HG03159 (cell line): ENCODE measurements at regions not wholly inside any gene's neighbourhood (a gene's known extent, or its start where the extent isn't known, plus 50 kb on each side); places are given as distances from the start of the nearest gene placed in this dataset.

Experiments
- ATAC-seq: cut with Tn5 transposase; IDR thresholded peaks from one replicate; pipeline ENCODE4 v1.9.1; 2021; ENCODE audit warnings: mild to moderate bottlenecking, moderate library complexity; ENCODE audit not compliant: unreplicated experiment

GRCh38 chr3:150077107-150077506 lies 106.4 kb upstream of the PFN2 start:
- ATAC-seq, result no peak

- no peak for ATAC-seq
Observed at GRCh38 chr3:150076443-150076842, 105.7 kb upstream of the PFN2 start.

GRCh38 chr3:150075417-150075865 lies 104.7 kb upstream of the PFN2 start:
- ATAC-seq, result no peak

- ATAC-seq, result peak; percentile 42
Observed at GRCh38 chr3:150074697-150075416, 104.2 kb upstream of the PFN2 start.

- ATAC-seq, result peak; percentile 66
Observed at GRCh38 chr3:150074277-150074676, 103.6 kb upstream of the PFN2 start.

GRCh38 chr3:150073513-150073912 lies 102.8 kb upstream of the PFN2 start:
- ATAC-seq, result no peak

- ATAC-seq, result no peak
Observed at GRCh38 chr3:150073031-150073430, 102.3 kb upstream of the PFN2 start.

- no peak for ATAC-seq
Observed at GRCh38 chr3:150072576-150072975, 101.9 kb upstream of the PFN2 start.

GRCh38 chr3:150070271-150070670 lies 99.6 kb upstream of the PFN2 start:
- no peak for ATAC-seq

GRCh38 chr3:150069633-150070032 lies 98.9 kb upstream of the PFN2 start:
- no peak for ATAC-seq

GRCh38 chr3:150069154-150069527 lies 98.4 kb upstream of the PFN2 start:
- no peak for ATAC-seq

GRCh38 chr3:150068440-150069153 lies 97.9 kb upstream of the PFN2 start:
- no peak for ATAC-seq

- ATAC-seq, result no peak
Observed at GRCh38 chr3:150067561-150067960, 96.9 kb upstream of the PFN2 start.

GRCh38 chr3:150064971-150065370 lies 94.3 kb upstream of the PFN2 start:
- no peak for ATAC-seq

GRCh38 chr3:150063237-150063636 lies 92.5 kb upstream of the PFN2 start:
- no peak for ATAC-seq

GRCh38 chr3:150062492-150062891 lies 91.8 kb upstream of the PFN2 start:
- no peak for ATAC-seq

- no peak for ATAC-seq
Observed at GRCh38 chr3:150061288-150062024, 90.8 kb upstream of the PFN2 start.

- ATAC-seq, result no peak
Observed at GRCh38 chr3:150059729-150060128, 89.0 kb upstream of the PFN2 start.

GRCh38 chr3:150059241-150059640 lies 88.5 kb upstream of the PFN2 start:
- ATAC-seq, result no peak

GRCh38 chr3:150057227-150057626 lies 86.5 kb upstream of the PFN2 start:
- no peak for ATAC-seq

- no peak for ATAC-seq
Observed at GRCh38 chr3:150055332-150055731, 84.6 kb upstream of the PFN2 start.

- ATAC-seq, result no peak
Observed at GRCh38 chr3:150054635-150055034, 83.9 kb upstream of the PFN2 start.
